ENCODE measurements at regions not wholly inside any gene's neighbourhood (a gene's known extent, or its start where the extent isn't known, plus 50 kb on each side); places are given as distances from the start of the nearest gene placed in this dataset.

- TF ChIP-seq CTCF (IDR thresholded peaks at IDR 0.05): no peak
- TF ChIP-seq POLR2A (IDR thresholded peaks at IDR 0.05): no peak
Observed at GRCh38 chr20:48148916-48149672, 363.8 kb upstream of the SULF2 start.
